ENCODE measurements at regions not wholly inside any gene's neighbourhood (a gene's known extent, or its start where the extent isn't known, plus 50 kb on each side); places are given as distances from the start of the nearest gene placed in this dataset.

- DNase-seq (ENCODE audit: low read depth in 2 of 2), result no peak
Measured at GRCh38 chr1:185501099-185501498, 184.1 kb upstream of the IVNS1ABP start.

- no peak for DNase-seq (ENCODE audit: low read depth in 2 of 2)
Measured at GRCh38 chr1:185500001-185500626, 183.1 kb upstream of the IVNS1ABP start.

DNA sequence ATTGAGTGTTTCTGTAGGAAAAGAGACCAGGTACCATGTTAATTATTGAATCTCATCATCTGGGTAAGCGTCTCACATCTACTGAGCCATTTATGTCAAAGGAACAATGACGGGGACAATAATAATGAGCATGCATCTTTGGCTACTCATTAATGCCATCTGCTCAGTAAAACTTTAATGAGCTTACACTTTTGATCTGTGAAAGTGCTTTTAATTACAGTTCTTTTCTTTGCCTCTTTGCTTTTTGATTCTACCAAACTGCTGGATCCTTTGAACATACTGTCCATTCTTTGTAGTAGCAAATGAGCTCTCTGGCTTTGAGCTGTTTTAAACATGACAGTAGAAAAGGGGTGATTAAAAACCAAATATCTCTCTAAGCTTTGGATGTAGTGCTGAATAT lies 181.2 kb upstream of the IVNS1ABP start:
- DNase-seq (ENCODE audit: low read depth in 2 of 2), result no peak

DNA sequence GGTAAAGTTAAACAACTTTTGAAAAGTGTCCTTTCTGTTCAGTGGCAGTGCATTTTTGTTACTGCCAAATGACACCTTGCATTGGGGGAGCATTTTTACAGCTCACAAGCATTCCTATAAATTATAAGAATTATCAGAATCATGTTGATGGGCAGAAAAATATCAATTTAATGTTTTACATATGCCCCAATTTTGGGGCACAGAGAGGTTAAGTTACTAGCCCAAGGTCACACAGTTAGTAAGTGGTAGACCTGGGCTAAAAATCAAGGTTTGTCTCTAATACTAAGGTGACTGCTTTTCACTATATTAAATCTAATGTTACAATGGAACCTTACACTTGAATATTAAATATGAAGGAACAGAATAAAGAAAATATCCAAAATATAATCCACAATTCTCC lies 180.1 kb upstream of the IVNS1ABP start:
- no peak for DNase-seq (ENCODE audit: low read depth in 2 of 2)

DNA sequence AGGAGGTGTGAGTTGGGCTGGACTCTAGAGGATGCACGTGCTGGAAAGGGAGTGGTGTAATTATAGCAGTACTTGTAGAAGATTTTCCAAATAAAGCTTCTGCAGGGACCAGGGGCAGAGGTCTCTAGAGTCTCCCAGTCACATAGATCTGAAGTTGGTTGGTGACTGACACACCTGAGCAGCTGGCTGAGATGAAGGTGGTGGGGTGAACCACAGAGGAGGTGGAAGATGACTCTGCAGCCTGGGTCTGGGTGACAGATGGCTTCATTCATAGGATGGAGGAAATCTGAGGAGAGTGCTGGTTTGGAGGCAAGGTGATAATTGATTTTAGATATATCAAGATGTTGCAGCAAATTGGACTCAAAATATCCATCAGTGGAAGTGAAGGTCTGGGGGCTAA lies 178.9 kb upstream of the IVNS1ABP start:
- no peak for DNase-seq (ENCODE audit: low read depth in 2 of 2)

DNA sequence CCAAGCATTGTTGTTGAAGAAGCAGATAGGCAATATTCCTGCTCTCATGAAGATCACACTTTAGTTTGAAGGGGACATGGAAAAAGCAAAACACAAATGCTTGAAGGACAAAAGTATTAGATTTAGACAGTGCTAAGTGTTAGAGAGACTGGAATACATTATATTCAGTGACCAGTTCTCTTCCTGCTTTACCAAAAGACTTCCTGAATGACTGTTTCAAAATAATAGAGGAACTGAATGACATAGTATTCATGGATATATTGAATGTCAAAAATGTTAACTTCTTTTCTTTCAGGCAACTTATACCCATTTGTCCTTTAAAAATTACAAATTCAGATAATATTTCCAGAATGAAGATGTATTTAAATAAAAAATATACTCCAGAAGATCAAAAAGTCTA lies 178.0 kb upstream of the IVNS1ABP start:
- DNase-seq (ENCODE audit: low read depth in 2 of 2), result no peak

DNA sequence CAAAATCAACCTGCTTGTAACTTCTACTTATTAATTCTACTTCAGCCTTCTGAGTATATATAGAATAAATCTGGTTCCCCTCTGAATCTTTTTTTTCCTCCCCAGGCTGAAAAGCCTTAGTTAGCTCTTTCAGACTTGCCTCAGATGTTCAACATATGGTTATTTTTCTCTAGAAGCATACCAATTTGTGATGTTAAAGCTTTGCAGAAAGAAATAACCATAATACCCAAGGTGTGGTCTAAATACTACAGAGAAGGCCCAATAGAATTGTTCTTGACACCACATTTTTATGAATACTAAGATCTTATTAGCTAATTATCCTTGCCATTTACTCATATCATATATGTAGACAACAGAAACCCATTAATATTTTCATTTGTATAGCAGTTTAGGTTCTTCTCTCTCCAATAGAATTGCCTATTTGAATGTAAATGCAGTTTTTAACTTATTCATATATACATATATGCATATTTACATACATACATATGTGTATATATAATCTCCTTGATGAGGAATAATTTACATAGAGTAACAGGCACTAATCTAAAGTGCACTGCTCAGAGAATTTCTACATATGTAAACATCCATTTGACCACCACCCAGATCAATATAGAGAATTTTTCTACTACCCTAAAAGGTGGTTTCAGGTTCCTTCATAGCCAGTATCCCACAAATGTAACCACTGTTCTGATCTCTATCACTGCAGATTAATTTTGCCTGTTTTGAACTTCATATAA lies 175.2 kb upstream of the IVNS1ABP start:
- no peak for DNase-seq (ENCODE audit: low read depth in 2 of 2)

DNA sequence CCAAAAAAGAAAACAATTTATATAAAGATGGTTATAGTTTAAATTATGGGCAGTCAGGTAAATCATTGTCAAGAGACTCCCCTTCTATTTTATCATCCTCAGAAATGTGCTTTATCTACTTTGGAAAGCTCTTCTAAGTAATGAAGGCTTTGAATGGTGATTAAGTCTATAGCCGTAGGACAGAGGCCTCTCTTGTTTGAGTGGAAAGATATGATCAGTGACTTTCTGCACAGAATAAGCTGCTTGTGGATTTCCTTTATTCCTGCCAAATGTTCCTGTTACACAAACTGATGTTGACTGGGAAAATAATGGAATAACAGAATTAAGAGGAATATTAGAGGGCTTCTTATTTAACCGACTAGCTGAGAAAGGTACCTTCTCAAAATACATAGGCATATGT lies 174.6 kb upstream of the IVNS1ABP start:
- no peak for DNase-seq (ENCODE audit: low read depth in 2 of 2)

DNA sequence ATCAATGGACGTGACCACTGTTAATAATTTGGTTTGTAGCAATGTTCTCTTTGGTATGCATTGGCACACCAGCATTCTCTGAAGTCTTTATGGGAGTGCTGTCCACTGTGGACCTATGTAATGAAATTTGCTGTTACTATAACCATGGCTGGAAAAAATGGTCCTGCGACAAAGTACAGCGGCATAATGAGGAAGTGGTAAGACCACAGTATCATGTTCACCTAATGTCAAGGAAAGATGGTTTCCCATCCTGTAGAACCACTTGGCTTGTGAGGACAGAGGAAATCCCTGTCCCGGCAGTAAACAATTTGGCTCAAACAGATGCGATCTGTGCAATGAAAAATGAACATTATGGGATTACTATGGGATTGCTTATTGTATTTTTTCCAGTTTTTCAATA lies 173.9 kb upstream of the IVNS1ABP start:
- DNase-seq (ENCODE audit: low read depth in 2 of 2), result no peak

DNA sequence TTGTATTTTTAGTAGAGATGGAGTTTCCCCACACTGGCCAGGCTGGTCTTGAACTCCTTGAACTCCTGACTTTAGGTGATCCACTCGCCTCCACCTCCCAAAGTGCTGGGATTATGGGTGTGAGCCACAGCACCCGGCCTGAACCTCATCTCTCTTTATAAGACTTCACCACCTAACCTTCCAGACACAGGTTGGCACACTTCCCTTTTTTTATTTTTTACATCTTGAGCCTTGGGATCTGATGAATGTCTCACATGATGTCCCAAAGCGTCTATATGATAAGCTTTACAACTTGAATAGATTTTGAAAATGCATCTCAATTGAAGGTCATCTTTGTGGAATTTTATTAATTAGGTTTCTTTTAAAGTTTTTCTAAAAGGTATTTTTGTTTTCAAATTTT lies 172.4 kb upstream of the IVNS1ABP start:
- DNase-seq (ENCODE audit: low read depth in 2 of 2), result no peak

DNA sequence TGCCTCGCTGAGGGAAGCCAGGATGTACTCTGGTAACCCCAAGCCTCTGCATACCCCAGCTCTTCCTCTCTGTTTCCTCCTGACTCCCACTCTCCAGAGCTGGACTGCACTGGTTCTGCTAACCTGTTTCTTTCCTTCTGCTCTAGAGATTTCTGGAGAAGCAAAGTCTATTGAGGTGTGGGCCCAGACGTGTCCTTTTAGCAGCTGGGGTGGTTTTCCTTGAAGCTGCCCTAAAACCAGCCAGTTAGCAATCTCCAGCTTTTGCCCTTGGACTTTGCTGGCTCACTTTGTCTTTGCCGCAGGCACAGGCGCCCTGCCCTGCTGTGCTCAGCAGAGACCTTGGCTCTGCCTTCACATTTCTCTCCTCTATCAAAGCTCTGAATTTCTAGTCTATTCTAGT lies 171.8 kb upstream of the IVNS1ABP start:
- no peak for DNase-seq (ENCODE audit: low read depth in 2 of 2)

DNA sequence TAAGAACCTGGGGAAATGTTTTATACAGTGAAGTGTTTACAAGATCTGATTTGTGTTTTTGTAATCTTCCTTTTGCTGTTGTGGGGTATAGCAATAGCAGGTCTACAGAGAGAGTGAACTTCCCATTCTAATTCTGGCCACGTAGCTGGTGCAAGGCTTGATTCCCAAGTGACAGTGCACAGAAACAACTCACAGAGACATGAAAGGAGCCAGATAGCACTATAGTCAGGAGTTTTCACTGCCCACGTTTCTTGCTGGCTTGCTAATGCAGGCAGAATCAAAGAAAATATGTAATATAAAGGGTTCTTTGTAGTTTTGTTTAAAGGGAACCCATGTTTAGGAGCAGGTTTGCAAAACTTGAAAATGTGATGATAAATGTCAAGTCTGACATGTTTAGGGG lies 170.9 kb upstream of the IVNS1ABP start:
- no peak for DNase-seq (ENCODE audit: low read depth in 2 of 2)

GRCh38 chr1:185487026-185487425 lies 170.0 kb upstream of the IVNS1ABP start:
- no peak for DNase-seq (ENCODE audit: low read depth in 2 of 2)

GRCh38 chr1:185486346-185486745 lies 169.3 kb upstream of the IVNS1ABP start:
- no peak for DNase-seq (ENCODE audit: low read depth in 2 of 2)

GRCh38 chr1:185483664-185484450 lies 166.8 kb upstream of the IVNS1ABP start:
- no peak for DNase-seq (ENCODE audit: low read depth in 2 of 2)

DNA sequence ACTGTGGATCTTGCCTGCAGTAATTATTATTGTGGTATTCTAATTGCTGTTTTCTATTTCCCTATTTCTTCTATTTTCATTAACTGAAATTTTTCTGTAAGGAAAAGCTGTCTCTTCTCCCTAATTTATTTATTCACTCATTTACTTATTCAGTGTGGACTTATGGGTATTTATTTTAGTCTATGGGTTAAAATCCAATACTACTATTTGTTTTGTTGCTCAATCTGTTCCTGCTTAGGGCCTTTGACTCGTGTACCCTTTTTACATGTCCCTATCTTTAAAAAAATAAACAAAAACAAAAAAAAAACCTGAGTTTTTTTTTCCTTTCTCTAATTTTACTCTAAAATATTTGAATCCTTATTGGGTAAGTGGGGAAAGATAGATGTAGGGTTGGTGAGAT lies 166.2 kb upstream of the IVNS1ABP start:
- DNase-seq (ENCODE audit: low read depth in 2 of 2), result no peak

- no peak for DNase-seq (ENCODE audit: low read depth in 2 of 2)
Measured at GRCh38 chr1:185480545-185480944, 163.5 kb upstream of the IVNS1ABP start.

- no peak for DNase-seq (ENCODE audit: low read depth in 2 of 2)
Measured at GRCh38 chr1:185479796-185480195, 162.8 kb upstream of the IVNS1ABP start.

GRCh38 chr1:185478877-185479276 lies 161.8 kb upstream of the IVNS1ABP start:
- no peak for DNase-seq (ENCODE audit: low read depth in 2 of 2)

- DNase-seq (ENCODE audit: low read depth in 2 of 2), result no peak
Measured at GRCh38 chr1:185477638-185478580, 160.9 kb upstream of the IVNS1ABP start.

GRCh38 chr1:185474440-185475149 lies 157.6 kb upstream of the IVNS1ABP start:
- no peak for DNase-seq (ENCODE audit: low read depth in 2 of 2)

Measured in stimulated activated CD8-positive, alpha-beta memory T cell treated with anti-CD3 and anti-CD28 coated beads, Interleukin-7, amount 100 ng/mL, for 4 hours (primary cell).